Kidney (tissue), 13 donors: ENCODE measurements at regions not wholly inside any gene's neighbourhood (a gene's known extent, or its start where the extent isn't known, plus 50 kb on each side); places are given as distances from the start of the nearest gene placed in this dataset.

ENCODE experiments used
- DNase-seq, 5 donors: peaks; one replicate each; pipeline ENCODE4 v3.0.0-alpha.2; 2013 to 2020
- FAIRE-seq: peaks from 2 replicates; lab custom pipeline; 2012; peaks lifted over from hg19 to GRCh38; lab: Jason Lieb, UNC
- H3K27ac ChIP-seq, 2 donors: one replicate each; pipeline ENCODE4 v1.7.0; 2013; ENCODE audit warnings: low read depth in 2 of 2, low read length in 2 of 2, inconsistent platforms in 1 of 2
- H3K27me3 ChIP-seq: one replicate; pipeline ENCODE4 v1.7.1; 2013; ENCODE audit warnings: low read length, inconsistent platforms; ENCODE audit not compliant: control insufficient read depth, insufficient read depth
- H3K36me3 ChIP-seq, 3 donors: one replicate each; pipeline versions ENCODE4 v1.7.0 to v1.7.1; 2013; ENCODE audit warnings: low read length in 3 of 3, control low read depth in 1 of 3, inconsistent platforms in 1 of 3; ENCODE audit not compliant: insufficient read depth in 3 of 3, control insufficient read depth in 2 of 3
- H3K4me1 ChIP-seq, 3 donors: one replicate each; pipeline versions ENCODE4 v1.7.0 to v1.7.1; 2013; ENCODE audit warnings: low read length in 3 of 3, inconsistent platforms in 1 of 3, low read depth in 1 of 3; ENCODE audit not compliant: control insufficient read depth in 2 of 3, insufficient read depth in 2 of 3
- H3K4me3 ChIP-seq, 3 donors: one replicate each; pipeline versions ENCODE4 v1.7.0 to v1.8.1; 2013; ENCODE audit warnings: low read length in 3 of 3, control low read depth in 1 of 3, inconsistent platforms in 1 of 3
- H3K9ac ChIP-seq, 3 donors: one replicate each; pipeline versions ENCODE4 v1.7.0 to v1.7.1; 2013; ENCODE audit warnings: low read length in 3 of 3, control low read depth in 1 of 3, inconsistent platforms in 1 of 3
- H3K9me3 ChIP-seq, 3 donors: one replicate each; pipeline versions ENCODE4 v1.7.0 to v1.7.1; 2013; ENCODE audit warnings: low read length in 3 of 3, control low read depth in 1 of 3, inconsistent platforms in 1 of 3; ENCODE audit not compliant: control insufficient read depth in 2 of 3, insufficient read depth in 1 of 3
- intact Hi-C: fragments of 100-400 bp; cut with DNase I; formaldehyde crosslinking; loops from one replicate; pipeline ENCODE4 v1.11.1; 2022
- TF ChIP-seq, protein P1 (sequence below): IDR thresholded peaks from 3 replicates; pipeline ENCODE4 v1.5.1; 2012; ENCODE audit warnings: mild to moderate bottlenecking, moderate library complexity, borderline replicate concordance; ENCODE audit not compliant: insufficient read depth; ENCODE audit errors: extremely low read depth
- donor health status: control.
- donor health status: control.
- donor health status: control.
- donor health status: control.
- donor health status: control.
- donor health status: DM: yes; HTN: yes; CAD: no.
- donor health status: Normal renal cell carcinoma (clear cell type).

DNA sequence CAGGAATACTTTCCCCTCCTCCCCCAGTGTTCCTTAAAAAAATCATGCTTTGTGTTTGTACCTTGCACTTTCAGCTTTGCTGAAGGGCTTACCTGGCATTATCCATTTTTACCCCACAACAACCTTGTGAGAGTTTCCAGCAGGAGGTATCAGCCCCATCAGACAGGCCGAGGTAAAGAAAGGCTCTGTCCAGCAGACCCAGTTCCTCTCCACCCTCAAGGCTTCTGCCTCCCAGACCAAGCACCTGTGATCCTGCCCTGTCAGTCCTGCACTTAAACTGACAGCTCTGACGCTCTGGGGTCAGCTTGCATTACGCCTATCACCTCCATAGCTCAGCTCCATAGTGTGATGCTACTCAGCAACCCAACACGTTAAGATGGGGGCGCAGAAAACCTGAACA, 803.1 kb downstream of the UQCRFS1 start:
- FAIRE-seq (no peak), DNase-seq (no peak)
- Histone ChIP-seq H3K36me3 (no peaks in the 10 kb centered on the region), H3K9me3 (no peaks in the 10 kb centered on the region), H3K27me3 (no peaks in the 10 kb centered on the region), H3K9ac (no peak overlapping the region), H3K27ac (no peak overlapping the region), H3K4me1 (no peaks in the 10 kb centered on the region), H3K4me3 (no peak overlapping the region)
- TF ChIP-seq, protein P1, sequence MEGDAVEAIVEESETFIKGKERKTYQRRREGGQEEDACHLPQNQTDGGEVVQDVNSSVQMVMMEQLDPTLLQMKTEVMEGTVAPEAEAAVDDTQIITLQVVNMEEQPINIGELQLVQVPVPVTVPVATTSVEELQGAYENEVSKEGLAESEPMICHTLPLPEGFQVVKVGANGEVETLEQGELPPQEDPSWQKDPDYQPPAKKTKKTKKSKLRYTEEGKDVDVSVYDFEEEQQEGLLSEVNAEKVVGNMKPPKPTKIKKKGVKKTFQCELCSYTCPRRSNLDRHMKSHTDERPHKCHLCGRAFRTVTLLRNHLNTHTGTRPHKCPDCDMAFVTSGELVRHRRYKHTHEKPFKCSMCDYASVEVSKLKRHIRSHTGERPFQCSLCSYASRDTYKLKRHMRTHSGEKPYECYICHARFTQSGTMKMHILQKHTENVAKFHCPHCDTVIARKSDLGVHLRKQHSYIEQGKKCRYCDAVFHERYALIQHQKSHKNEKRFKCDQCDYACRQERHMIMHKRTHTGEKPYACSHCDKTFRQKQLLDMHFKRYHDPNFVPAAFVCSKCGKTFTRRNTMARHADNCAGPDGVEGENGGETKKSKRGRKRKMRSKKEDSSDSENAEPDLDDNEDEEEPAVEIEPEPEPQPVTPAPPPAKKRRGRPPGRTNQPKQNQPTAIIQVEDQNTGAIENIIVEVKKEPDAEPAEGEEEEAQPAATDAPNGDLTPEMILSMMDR: no peak
- intact Hi-C loops: no loop called here

DNA sequence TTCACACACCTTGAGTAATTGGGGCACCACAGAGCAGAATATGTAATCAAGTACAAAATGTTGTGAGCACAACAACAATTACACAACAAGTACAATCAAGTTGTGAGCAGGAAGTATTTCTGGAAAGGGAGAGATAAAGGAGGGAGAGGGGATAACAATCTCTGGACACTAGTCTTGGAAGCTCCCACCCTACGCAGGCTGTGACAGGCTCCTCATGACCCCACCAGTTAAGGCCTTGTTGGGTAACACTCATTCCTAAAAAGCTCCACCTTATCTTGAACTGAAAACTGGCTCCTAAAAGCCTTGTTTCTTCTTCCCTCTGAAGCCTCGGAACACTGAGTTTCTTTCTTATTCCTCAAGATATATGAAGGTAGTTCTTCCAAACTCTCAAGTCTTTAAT, 806.0 kb downstream of the UQCRFS1 start:
- intact Hi-C loops: no loop called here
- Histone ChIP-seq H3K4me1 (no peaks in the 10 kb centered on the region), H3K9ac (no peak overlapping the region), H3K27me3 (peaks cover 2% of the 10 kb centered on the region), H3K27ac (no peak overlapping the region), H3K4me3 (no peak overlapping the region), H3K36me3 (no peaks in the 10 kb centered on the region), H3K9me3 (no peaks in the 10 kb centered on the region)
- no peak for FAIRE-seq
- TF ChIP-seq, protein P1: no peak
- DNase-seq: peak in 1 of 5 donors; percentile 9

DNA sequence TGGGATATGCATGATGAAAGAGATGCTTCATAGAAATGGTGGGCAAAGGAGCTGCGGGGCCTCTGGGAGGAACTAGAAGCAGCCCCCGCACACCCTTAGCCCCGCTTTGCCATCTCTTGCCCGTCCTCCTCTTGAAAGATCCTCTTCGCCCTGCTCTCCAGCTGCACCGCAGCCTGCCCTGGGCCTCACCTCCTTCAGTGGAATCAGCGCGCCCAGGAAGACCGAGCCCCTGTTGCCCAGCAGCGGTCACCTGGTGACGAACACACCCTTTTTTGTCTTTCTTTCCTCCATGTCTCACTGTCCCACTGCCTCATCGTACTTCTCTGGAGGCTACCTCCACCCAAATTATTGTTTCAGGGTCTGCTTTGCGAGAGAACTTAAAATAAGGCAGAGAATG, 807.6 kb downstream of the UQCRFS1 start:
- Histone ChIP-seq H3K9me3 (no peaks in the 10 kb centered on the region), H3K4me3 (no peak overlapping the region), H3K27ac (no peak overlapping the region), H3K4me1 (no peaks in the 10 kb centered on the region), H3K9ac (no peak overlapping the region), H3K27me3 (peaks cover 2% of the 10 kb centered on the region), H3K36me3 (no peaks in the 10 kb centered on the region)
- TF ChIP-seq, protein P1: no peak
- DNase-seq: peak in 1 of 5 donors; percentile 44
- intact Hi-C loops: no loop called here
- FAIRE-seq: no peak

DNA sequence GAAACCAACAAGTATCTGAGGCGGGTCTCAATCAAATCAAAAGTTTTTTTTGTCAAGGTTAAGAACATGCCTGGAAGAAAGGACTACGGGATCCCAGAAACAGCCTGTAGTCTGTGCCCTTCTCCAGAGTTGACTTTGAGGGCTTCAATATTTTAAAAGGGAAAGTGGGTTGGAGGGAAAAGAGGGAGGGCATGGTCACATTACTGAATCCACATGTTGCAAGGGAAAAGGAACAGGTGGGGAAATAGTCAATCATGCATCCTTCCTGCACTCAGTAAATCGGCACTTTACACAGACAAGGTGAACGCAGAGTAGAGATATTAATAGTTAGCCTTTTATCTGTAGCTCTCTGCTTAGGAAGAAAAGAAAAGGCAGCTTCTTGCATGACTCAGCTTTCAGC, 808.5 kb downstream of the UQCRFS1 start:
- Histone ChIP-seq H3K9ac (no peak overlapping the region), H3K36me3 (no peaks in the 10 kb centered on the region), H3K27me3 (peaks cover 2% of the 10 kb centered on the region), H3K9me3 (no peaks in the 10 kb centered on the region), H3K4me3 (no peak overlapping the region), H3K27ac (no peak overlapping the region), H3K4me1 (no peaks in the 10 kb centered on the region)
- TF ChIP-seq, protein P1: no peak
- DNase-seq (no peak), FAIRE-seq (no peak)
- intact Hi-C loops: no loop called here
